ENCODE measurements at regions not wholly inside any gene's neighbourhood (a gene's known extent, or its start where the extent isn't known, plus 50 kb on each side); places are given as distances from the start of the nearest gene placed in this dataset.

GRCh38 chr2:34851804-34852203, 1252.7 kb upstream of the FAM98A start:
- DNase-seq (ENCODE audit: low read depth), result no peak
- TF ChIP-seq CTCF (IDR thresholded peaks at IDR 0.05; ENCODE audit: insufficient read depth, low read depth, low read length, missing control alignments), result no peak
- H3K4me3 ChIP-seq (ENCODE audit: low read depth, low read length), result no peak overlapping the region

- no peak for TF ChIP-seq CTCF (IDR thresholded peaks at IDR 0.05; ENCODE audit: insufficient read depth, low read depth, low read length, missing control alignments)
- DNase-seq (ENCODE audit: low read depth), result no peak
- H3K4me3 ChIP-seq (ENCODE audit: low read depth, low read length), result no peak overlapping the region
These were observed 1250.7 kb upstream of the FAM98A start for GRCh38 chr2:34849827-34850226.

- TF ChIP-seq CTCF (IDR thresholded peaks at IDR 0.05; ENCODE audit: insufficient read depth, low read depth, low read length, missing control alignments), result no peak
These were observed 1249.6 kb upstream of the FAM98A start for GRCh38 chr2:34848691-34849090.

DNA sequence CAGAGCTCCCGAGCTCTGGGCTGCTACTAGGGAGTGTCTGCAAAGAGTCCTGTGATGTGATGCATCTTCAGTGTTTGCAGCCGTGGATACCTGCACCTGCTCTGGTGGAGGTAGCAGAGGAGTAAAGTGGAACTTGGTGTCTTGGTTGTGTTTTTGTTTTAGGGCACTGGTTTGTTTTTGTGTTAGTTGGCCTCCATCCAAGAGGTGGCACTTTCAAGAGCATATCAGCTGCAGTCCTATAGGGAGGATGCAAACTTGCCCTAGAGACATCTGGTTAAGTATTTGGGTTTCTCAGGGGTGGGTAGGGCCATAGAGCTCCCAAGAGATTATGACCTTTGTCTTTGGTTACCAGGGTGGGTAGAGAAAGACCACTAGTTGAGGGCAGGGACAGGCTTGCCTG, 1249.0 kb upstream of the FAM98A start:
- DNase-seq (ENCODE audit: low read depth), result no peak
- no peak overlapping the region for H3K4me3 ChIP-seq (ENCODE audit: low read depth, low read length)
- no peak for TF ChIP-seq CTCF (IDR thresholded peaks at IDR 0.05; ENCODE audit: insufficient read depth, low read depth, low read length, missing control alignments)

More at GRCh38 chr2:34848691-34849090, 1249.6 kb upstream of the FAM98A start:
- DNase-seq (ENCODE audit: low read depth), result no peak
- H3K4me3 ChIP-seq (ENCODE audit: low read depth, low read length), result no peak overlapping the region

DNA sequence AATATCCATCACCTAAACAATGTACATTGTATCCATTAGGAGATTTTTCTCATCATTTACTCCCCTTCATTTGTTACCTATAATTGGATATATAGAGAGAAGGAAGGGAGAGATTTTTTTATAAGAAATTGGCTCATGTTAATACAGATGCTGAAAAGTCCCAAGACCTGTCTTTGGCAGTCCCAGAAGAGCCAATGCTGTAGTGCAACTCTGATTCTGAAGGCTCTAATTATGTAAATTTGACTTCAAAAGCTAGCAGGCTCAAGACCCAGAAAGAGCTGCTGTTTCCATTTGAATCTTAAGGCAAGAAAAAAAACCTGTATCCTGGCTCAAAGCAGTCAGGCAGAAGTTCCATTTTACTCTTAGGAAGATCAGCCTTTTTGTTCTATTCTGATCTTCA, 1245.5 kb upstream of the FAM98A start:
- TF ChIP-seq CTCF (IDR thresholded peaks at IDR 0.05; ENCODE audit: insufficient read depth, low read depth, low read length, missing control alignments), result no peak
- no peak for DNase-seq (ENCODE audit: low read depth)
- no peak overlapping the region for H3K4me3 ChIP-seq (ENCODE audit: low read depth, low read length)

GRCh38 chr2:34838408-34838807, 1239.3 kb upstream of the FAM98A start:
- H3K4me3 ChIP-seq (ENCODE audit: low read depth, low read length), result no peak overlapping the region
- no peak for DNase-seq (ENCODE audit: low read depth)
- no peak for TF ChIP-seq CTCF (IDR thresholded peaks at IDR 0.05; ENCODE audit: insufficient read depth, low read depth, low read length, missing control alignments)

DNA sequence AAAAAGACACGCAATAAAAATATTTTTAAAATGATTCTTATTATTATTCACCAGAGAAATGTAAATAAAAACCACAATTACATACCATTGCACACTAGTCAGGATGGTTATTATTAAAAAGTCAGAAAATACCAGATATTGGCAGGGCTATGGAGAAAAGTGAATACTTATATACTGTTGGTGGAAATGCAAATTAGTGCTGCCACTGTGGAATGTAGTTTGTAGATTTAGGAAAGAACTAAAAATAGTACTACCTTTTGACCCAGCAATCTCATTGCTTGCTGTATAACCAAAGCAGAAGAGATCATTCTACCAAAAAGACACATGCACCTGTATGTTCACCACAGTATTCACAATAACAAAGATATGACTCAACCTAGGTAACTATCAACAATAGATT, 1237.3 kb upstream of the FAM98A start:
- DNase-seq (ENCODE audit: low read depth), result no peak
- no peak overlapping the region for H3K4me3 ChIP-seq (ENCODE audit: low read depth, low read length)
- TF ChIP-seq CTCF (IDR thresholded peaks at IDR 0.05; ENCODE audit: insufficient read depth, low read depth, low read length, missing control alignments), result no peak

Measured in GM12865 (cell line).